ENCODE measurements at regions not wholly inside any gene's neighbourhood (a gene's known extent, or its start where the extent isn't known, plus 50 kb on each side); places are given as distances from the start of the nearest gene placed in this dataset.
"Not testable (repeated sequence)": the region's sequence is repeated elsewhere in the genome, so short reads cannot be mapped to it uniquely, and the experiment has no call there.

DNA sequence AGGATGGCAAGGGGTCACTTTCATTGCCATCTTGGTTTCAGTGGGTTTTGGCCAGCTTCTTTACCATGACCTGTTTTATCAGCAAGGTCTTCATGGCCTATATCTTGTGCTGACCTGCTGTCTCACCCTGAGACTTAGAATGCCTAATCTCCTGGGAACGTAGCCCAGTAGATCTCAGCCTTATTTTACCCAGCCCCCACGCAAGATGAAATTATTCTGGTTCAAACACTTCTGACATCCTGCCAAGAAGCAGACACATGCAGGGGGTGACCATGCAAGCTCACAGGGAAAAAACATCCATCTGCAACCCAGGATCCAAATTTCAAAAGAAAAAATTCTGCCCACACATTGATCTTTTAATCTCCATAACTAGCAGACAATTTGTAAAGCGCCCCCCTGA lies 88.4 kb upstream of the EEPD1 start:
- in situ Hi-C loops (cut with HindIII; ENCODE audit: low pct_unique_long_range_greater_than_20kb, low sequenced_read_pairs) = no loop called here
- POLR2A ChIA-PET = interaction anchor here (1.0 kb wide), 1 partner anchor 31 kb away, joined by 3 read pairs; no protein-coding TSS in a partner anchor
- CTCF ChIA-PET = interaction anchor here (0.6 kb wide), 1 partner anchor 79 kb away, joined by 6 read pairs; no protein-coding TSS in a partner anchor

DNA sequence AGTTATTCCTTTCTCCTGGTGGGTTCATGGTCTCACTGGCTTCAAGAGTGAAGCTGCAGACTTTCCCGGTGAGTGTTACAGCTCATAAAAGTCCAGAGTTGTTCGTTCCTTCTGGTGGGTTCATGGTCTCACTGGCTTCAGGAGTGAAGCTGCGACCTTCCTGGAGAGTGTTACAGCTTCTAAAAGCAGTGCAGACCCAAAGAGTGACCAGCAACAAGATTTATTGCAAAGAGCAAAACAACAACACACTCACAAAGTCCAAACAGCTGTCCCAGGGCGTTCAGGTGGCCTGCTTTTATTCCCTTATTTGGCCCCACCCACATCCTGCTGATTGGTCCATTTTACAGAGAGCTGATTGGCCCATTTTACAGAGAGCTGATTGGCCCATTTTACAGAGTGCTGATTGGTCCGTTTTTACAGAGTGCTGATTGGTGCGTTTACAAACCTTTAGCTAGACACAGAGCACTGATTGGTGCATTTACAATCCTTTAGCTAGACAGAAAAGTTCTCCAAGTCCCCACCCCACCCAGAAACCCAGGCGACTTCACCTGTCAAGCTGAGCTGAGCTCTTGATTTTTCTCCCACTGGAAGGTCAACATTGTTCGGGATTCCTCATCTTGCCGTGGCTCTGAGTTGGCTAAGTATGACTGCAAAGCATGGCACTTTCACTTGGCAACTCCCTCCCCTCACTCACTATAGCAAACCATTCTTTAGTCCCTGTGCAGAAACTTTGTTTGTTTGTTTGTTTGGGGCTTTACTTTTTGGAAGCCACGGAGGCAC lies 87.3 kb upstream of the EEPD1 start:
- BruUV-seq (replicated peaks); H3K36me3 ChIP-seq (ENCODE audit: control insufficient read depth, insufficient read depth, low read length); in situ Hi-C loops (cut with HindIII; ENCODE audit: low pct_unique_long_range_greater_than_20kb, low sequenced_read_pairs): not testable (repeated sequence)

More for the DNA sequence above, 88.4 kb upstream of the EEPD1 start:
- Histone ChIP-seq H3K36me3 (ENCODE audit: control insufficient read depth, insufficient read depth, low read length) (no peaks in the 10 kb centered on the region), H3K4me3 (ENCODE audit: low read depth in 2 of 2, low read length in 2 of 2) (no peak overlapping the region), H3K27ac (ENCODE audit: low read length) (no peak overlapping the region), H3K27me3 (ENCODE audit: control insufficient read depth, insufficient read depth, low read length) (no peaks in the 10 kb centered on the region), H3K9me3 (ENCODE audit: control insufficient read depth, insufficient read depth, low read depth, low read length) (no peaks in the 10 kb centered on the region), H3K4me1 (ENCODE audit: control insufficient read depth, insufficient read depth, low read length) (no peaks in the 10 kb centered on the region)
- no peak for TF ChIP-seq TCF7L2 (IDR thresholded peaks at IDR 0.05; ENCODE audit: low read depth, low read length)
- no peak for TF ChIP-seq SIN3A (IDR thresholded peaks at IDR 0.05; ENCODE audit: borderline replicate concordance, insufficient read depth, low read depth, low read length)
- no peak for TF ChIP-seq POLR2AphosphoS5 (IDR thresholded peaks at IDR 0.05; ENCODE audit: low read depth, low read length)
- TF ChIP-seq, protein P1, sequence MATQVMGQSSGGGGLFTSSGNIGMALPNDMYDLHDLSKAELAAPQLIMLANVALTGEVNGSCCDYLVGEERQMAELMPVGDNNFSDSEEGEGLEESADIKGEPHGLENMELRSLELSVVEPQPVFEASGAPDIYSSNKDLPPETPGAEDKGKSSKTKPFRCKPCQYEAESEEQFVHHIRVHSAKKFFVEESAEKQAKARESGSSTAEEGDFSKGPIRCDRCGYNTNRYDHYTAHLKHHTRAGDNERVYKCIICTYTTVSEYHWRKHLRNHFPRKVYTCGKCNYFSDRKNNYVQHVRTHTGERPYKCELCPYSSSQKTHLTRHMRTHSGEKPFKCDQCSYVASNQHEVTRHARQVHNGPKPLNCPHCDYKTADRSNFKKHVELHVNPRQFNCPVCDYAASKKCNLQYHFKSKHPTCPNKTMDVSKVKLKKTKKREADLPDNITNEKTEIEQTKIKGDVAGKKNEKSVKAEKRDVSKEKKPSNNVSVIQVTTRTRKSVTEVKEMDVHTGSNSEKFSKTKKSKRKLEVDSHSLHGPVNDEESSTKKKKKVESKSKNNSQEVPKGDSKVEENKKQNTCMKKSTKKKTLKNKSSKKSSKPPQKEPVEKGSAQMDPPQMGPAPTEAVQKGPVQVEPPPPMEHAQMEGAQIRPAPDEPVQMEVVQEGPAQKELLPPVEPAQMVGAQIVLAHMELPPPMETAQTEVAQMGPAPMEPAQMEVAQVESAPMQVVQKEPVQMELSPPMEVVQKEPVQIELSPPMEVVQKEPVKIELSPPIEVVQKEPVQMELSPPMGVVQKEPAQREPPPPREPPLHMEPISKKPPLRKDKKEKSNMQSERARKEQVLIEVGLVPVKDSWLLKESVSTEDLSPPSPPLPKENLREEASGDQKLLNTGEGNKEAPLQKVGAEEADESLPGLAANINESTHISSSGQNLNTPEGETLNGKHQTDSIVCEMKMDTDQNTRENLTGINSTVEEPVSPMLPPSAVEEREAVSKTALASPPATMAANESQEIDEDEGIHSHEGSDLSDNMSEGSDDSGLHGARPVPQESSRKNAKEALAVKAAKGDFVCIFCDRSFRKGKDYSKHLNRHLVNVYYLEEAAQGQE (IDR thresholded peaks at IDR 0.05; ENCODE audit: insufficient read depth in 1 of 2, low read depth in 2 of 2, low read length in 1 of 2) = no peak
- TF ChIP-seq, protein P2, sequence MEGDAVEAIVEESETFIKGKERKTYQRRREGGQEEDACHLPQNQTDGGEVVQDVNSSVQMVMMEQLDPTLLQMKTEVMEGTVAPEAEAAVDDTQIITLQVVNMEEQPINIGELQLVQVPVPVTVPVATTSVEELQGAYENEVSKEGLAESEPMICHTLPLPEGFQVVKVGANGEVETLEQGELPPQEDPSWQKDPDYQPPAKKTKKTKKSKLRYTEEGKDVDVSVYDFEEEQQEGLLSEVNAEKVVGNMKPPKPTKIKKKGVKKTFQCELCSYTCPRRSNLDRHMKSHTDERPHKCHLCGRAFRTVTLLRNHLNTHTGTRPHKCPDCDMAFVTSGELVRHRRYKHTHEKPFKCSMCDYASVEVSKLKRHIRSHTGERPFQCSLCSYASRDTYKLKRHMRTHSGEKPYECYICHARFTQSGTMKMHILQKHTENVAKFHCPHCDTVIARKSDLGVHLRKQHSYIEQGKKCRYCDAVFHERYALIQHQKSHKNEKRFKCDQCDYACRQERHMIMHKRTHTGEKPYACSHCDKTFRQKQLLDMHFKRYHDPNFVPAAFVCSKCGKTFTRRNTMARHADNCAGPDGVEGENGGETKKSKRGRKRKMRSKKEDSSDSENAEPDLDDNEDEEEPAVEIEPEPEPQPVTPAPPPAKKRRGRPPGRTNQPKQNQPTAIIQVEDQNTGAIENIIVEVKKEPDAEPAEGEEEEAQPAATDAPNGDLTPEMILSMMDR (IDR thresholded peaks at IDR 0.05) = no peak
- intact Hi-C loops (cut with micrococcal nuclease; ENCODE audit: unreplicated experiment) = no loop called here
- no peak for DNase-seq (ENCODE audit: low read depth, low spot score)
- no TSS peak for BruUV-seq (replicated peaks)
- ATAC-seq = no peak

DNA sequence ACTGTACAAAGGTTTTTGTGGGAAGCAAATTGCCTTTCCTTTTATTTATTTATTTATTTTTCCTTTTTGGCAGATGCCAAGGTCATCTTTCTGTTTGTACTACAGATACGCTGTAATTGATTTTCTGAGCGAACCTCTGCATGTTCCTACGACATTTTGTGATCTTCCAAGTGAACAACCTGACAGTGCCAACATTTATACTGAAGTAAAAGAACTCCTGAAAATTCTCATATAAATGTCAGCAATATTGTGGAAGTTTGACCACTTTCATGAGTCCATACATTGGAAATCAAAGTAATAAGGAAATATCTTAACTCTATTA lies 86.8 kb upstream of the EEPD1 start:
- Histone ChIP-seq H3K4me1 (ENCODE audit: control insufficient read depth, insufficient read depth, low read length) (no peaks in the 10 kb centered on the region), H3K4me3 (ENCODE audit: low read depth in 2 of 2, low read length in 2 of 2) (no peak overlapping the region), H3K27ac (ENCODE audit: low read length) (no peak overlapping the region), H3K27me3 (ENCODE audit: control insufficient read depth, insufficient read depth, low read length) (no peaks in the 10 kb centered on the region), H3K36me3 (ENCODE audit: control insufficient read depth, insufficient read depth, low read length) (no peaks in the 10 kb centered on the region), H3K9me3 (ENCODE audit: control insufficient read depth, insufficient read depth, low read depth, low read length) (no peaks in the 10 kb centered on the region)
- in situ Hi-C loops (cut with HindIII; ENCODE audit: low pct_unique_long_range_greater_than_20kb, low sequenced_read_pairs) (no loop called here), intact Hi-C loops (cut with micrococcal nuclease; ENCODE audit: unreplicated experiment) (no loop called here)
- CTCF ChIA-PET = no interaction called here
- BruUV-seq (replicated peaks) = no TSS peak
- TF ChIP-seq, protein P1 (IDR thresholded peaks at IDR 0.05; ENCODE audit: insufficient read depth in 1 of 2, low read depth in 2 of 2, low read length in 1 of 2) = no peak
- TF ChIP-seq, protein P2 (IDR thresholded peaks at IDR 0.05) = no peak
- no peak for TF ChIP-seq SIN3A (IDR thresholded peaks at IDR 0.05; ENCODE audit: borderline replicate concordance, insufficient read depth, low read depth, low read length)
- TF ChIP-seq POLR2AphosphoS5 (IDR thresholded peaks at IDR 0.05; ENCODE audit: low read depth, low read length) = no peak
- TF ChIP-seq TCF7L2 (IDR thresholded peaks at IDR 0.05; ENCODE audit: low read depth, low read length) = no peak
- ATAC-seq (no peak), DNase-seq (ENCODE audit: low read depth, low spot score) (no peak)
- POLR2A ChIA-PET = no interaction called here

More for the DNA sequence above, 87.3 kb upstream of the EEPD1 start:
- intact Hi-C loops (cut with micrococcal nuclease; ENCODE audit: unreplicated experiment); H3K27ac ChIP-seq (ENCODE audit: low read length); H3K4me3 ChIP-seq (ENCODE audit: low read depth in 2 of 2, low read length in 2 of 2); H3K27me3 ChIP-seq (ENCODE audit: control insufficient read depth, insufficient read depth, low read length); H3K4me1 ChIP-seq (ENCODE audit: control insufficient read depth, insufficient read depth, low read length); H3K9me3 ChIP-seq (ENCODE audit: control insufficient read depth, insufficient read depth, low read depth, low read length); ATAC-seq; DNase-seq (ENCODE audit: low read depth, low spot score): not testable (repeated sequence)
- CTCF ChIA-PET = interaction anchor here (0.6 kb wide), 1 partner anchor 71 kb away, joined by 4 read pairs; no protein-coding TSS in a partner anchor
- POLR2A ChIA-PET = interaction anchor here (1.0 kb wide), 1 partner anchor 32 kb away, joined by 3 read pairs; no protein-coding TSS in a partner anchor
